Neural progenitor cell (in vitro differentiated cells): ENCODE measurements at regions not wholly inside any gene's neighbourhood (a gene's known extent, or its start where the extent isn't known, plus 50 kb on each side); places are given as distances from the start of the nearest gene placed in this dataset.
A peak's percentile ranks its signal among the peaks of the same experiment; 100 is the strongest.

Experiments used
- DNase-seq: peaks from one replicate; pipeline ENCODE4 v3.0.0-alpha.2; 2016; ENCODE audit warnings: low spot score
- H2AFZ ChIP-seq: fragments of 200-600 bp; sonication (generic); replicated peaks from 2 replicates; pipeline ENCODE4 v1.6.1; 2016; ENCODE audit warnings: antibody characterized with exemption
- H3F3A ChIP-seq: fragments of 200-600 bp; sonication (generic); 2 replicates; pipeline ENCODE4 v1.6.1; 2016; ENCODE audit warnings: antibody characterized with exemption, low read depth
- H3K27ac ChIP-seq: fragments of 200-600 bp; sonication (generic); 2 replicates; pipeline ENCODE4 v1.5.1; 2016; ENCODE audit warnings: mild to moderate bottlenecking
- H3K27me3 ChIP-seq: fragments of 200-600 bp; sonication (generic); 2 replicates; pipeline ENCODE4 v1.6.1; 2016; ENCODE audit warnings: mild to moderate bottlenecking, moderate library complexity
- H3K36me3 ChIP-seq: fragments of 200-600 bp; sonication (generic); 2 replicates; pipeline ENCODE4 v1.5.1; 2016
- H3K4me1 ChIP-seq: fragments of 200-600 bp; sonication (generic); 2 replicates; pipeline ENCODE4 v1.6.1; 2016; ENCODE audit warnings: mixed run types
- H3K4me2 ChIP-seq: fragments of 200-600 bp; sonication (generic); 2 replicates; pipeline ENCODE4 v1.6.1; 2016
- H3K4me3 ChIP-seq: fragments of 200-600 bp; sonication (generic); 2 replicates; pipeline ENCODE4 v1.5.1; 2016
- H3K79me2 ChIP-seq: fragments of 200-600 bp; sonication (generic); 2 replicates; pipeline ENCODE4 v1.6.1; 2016; ENCODE audit warnings: low read depth
- H3K9ac ChIP-seq: fragments of 200-600 bp; sonication (generic); 2 replicates; pipeline ENCODE4 v1.6.1; 2016
- H3K9me3 ChIP-seq: fragments of 200-600 bp; sonication (generic); 2 replicates; pipeline ENCODE4 v1.5.1; 2016; ENCODE audit warnings: low read depth
- H4K20me1 ChIP-seq: fragments of 200-600 bp; sonication (generic); 2 replicates; pipeline ENCODE4 v1.6.1; 2016; ENCODE audit warnings: low read depth
- H3K27ac Mint-ChIP-seq: 3 replicates; pipeline ENCODE4 v1.8.0; 2021; ENCODE audit warnings: mixed read lengths
- H3K27me3 Mint-ChIP-seq: 2 replicates; pipeline ENCODE4 v1.8.0; 2022; ENCODE audit warnings: low read depth, mild to moderate bottlenecking, inconsistent platforms, moderate library complexity, mixed read lengths; ENCODE audit not compliant: insufficient read depth
- H3K36me3 Mint-ChIP-seq: 3 replicates; pipeline ENCODE4 v1.8.0; 2021; ENCODE audit warnings: mixed read lengths
- H3K4me1 Mint-ChIP-seq: 3 replicates; pipeline ENCODE4 v1.8.0; 2021; ENCODE audit warnings: mixed read lengths
- H3K4me3 Mint-ChIP-seq: 3 replicates; pipeline ENCODE4 v1.8.0; 2021; ENCODE audit warnings: mild to moderate bottlenecking, moderate library complexity, mixed read lengths
- H3K9me3 Mint-ChIP-seq: 3 replicates; pipeline ENCODE4 v1.8.0; 2020; ENCODE audit warnings: mixed read lengths
- CTCF ChIP-seq: fragments of 200-600 bp; sonication (generic); IDR thresholded peaks from 2 replicates; pipeline ENCODE4 v1.5.1; 2017; ENCODE audit warnings: antibody characterized with exemption, mild to moderate bottlenecking
- EZH2 ChIP-seq: fragments of 200-600 bp; sonication (generic); IDR thresholded peaks from 2 replicates; pipeline ENCODE4 v1.6.1; 2017; ENCODE audit warnings: antibody characterized with exemption, mild to moderate bottlenecking, moderate library complexity
- EZH2phosphoT487 ChIP-seq: fragments of 200-600 bp; sonication (generic); IDR thresholded peaks from 2 replicates; pipeline ENCODE4 v1.6.1; 2017; ENCODE audit warnings: antibody characterized with exemption

GRCh38 chr22:47445212-47445611 is 682.8 kb downstream of the TBC1D22A start:
- Histone ChIP-seq H3K4me1 (no peaks in the 10 kb centered on the region), H3K4me2 (no peak overlapping the region), H3K4me3 (no peak overlapping the region), H3F3A (no peaks in the 10 kb centered on the region), H3K9me3 (peaks cover 20% of the 10 kb centered on the region), H3K27ac (no peak overlapping the region), H3K79me2 (no peaks in the 10 kb centered on the region), H3K9ac (no peak overlapping the region), H3K27me3 (no peaks in the 10 kb centered on the region), H4K20me1 (no peaks in the 10 kb centered on the region), H2AFZ (no peak overlapping the region), H3K36me3 (no peaks in the 10 kb centered on the region)
- TF ChIP-seq CTCF (no peak), EZH2phosphoT487 (no peak)
- peaks cover 6% of the 10 kb centered on the region for H3K27me3 Mint-ChIP-seq
- DNase-seq: no peak
- peak overlapping the region; percentile 57 for H3K4me3 Mint-ChIP-seq
- H3K4me1 Mint-ChIP-seq: no peaks in the 10 kb centered on the region
- peaks cover 39% of the 10 kb centered on the region for H3K9me3 Mint-ChIP-seq
- H3K36me3 Mint-ChIP-seq: peaks cover 3% of the 10 kb centered on the region
- no peak overlapping the region for H3K27ac Mint-ChIP-seq

- no peaks in the 10 kb centered on the region for H3K4me1 Mint-ChIP-seq
- Histone ChIP-seq H3F3A (no peaks in the 10 kb centered on the region), H2AFZ (no peak overlapping the region), H3K4me2 (no peak overlapping the region), H3K4me1 (no peaks in the 10 kb centered on the region), H3K27me3 (no peaks in the 10 kb centered on the region), H3K27ac (no peak overlapping the region), H3K9me3 (peaks cover 17% of the 10 kb centered on the region), H3K9ac (no peak overlapping the region), H3K36me3 (no peaks in the 10 kb centered on the region), H4K20me1 (no peaks in the 10 kb centered on the region), H3K79me2 (no peaks in the 10 kb centered on the region), H3K4me3 (no peak overlapping the region)
- peaks cover 3% of the 10 kb centered on the region for H3K36me3 Mint-ChIP-seq
- no peak for DNase-seq
- H3K27me3 Mint-ChIP-seq: peaks cover 6% of the 10 kb centered on the region
- H3K9me3 Mint-ChIP-seq: peaks cover 37% of the 10 kb centered on the region
- H3K4me3 Mint-ChIP-seq: no peak overlapping the region
- TF ChIP-seq CTCF (no peak), EZH2 (no peak), EZH2phosphoT487 (no peak)
- H3K27ac Mint-ChIP-seq: no peak overlapping the region
These were observed 682.3 kb downstream of the TBC1D22A start for GRCh38 chr22:47444746-47445065.

- no peak for DNase-seq
- H2AFZ ChIP-seq: no peak overlapping the region
- no peak overlapping the region for H3K4me3 ChIP-seq
- Mint-ChIP-seq H3K9me3 (peaks cover 34% of the 10 kb centered on the region), H3K27ac (no peak overlapping the region), H3K36me3 (peaks cover 3% of the 10 kb centered on the region), H3K27me3 (peaks cover 9% of the 10 kb centered on the region), H3K4me3 (no peak overlapping the region), H3K4me1 (no peaks in the 10 kb centered on the region)
- no peaks in the 10 kb centered on the region for H3F3A ChIP-seq
- no peaks in the 10 kb centered on the region for H3K79me2 ChIP-seq
- no peak overlapping the region for H3K4me2 ChIP-seq
- H3K36me3 ChIP-seq: no peaks in the 10 kb centered on the region
- no peak overlapping the region for H3K9ac ChIP-seq
- H4K20me1 ChIP-seq: no peaks in the 10 kb centered on the region
- H3K4me1 ChIP-seq: no peaks in the 10 kb centered on the region
- no peak overlapping the region for H3K27ac ChIP-seq
- peaks cover 17% of the 10 kb centered on the region for H3K9me3 ChIP-seq
- TF ChIP-seq CTCF (no peak), EZH2phosphoT487 (no peak), EZH2 (no peak)
- H3K27me3 ChIP-seq: no peaks in the 10 kb centered on the region
These were observed 681.6 kb downstream of the TBC1D22A start for GRCh38 chr22:47443836-47444745.
